HG03039 (cell line): ENCODE measurements at regions not wholly inside any gene's neighbourhood (a gene's known extent, or its start where the extent isn't known, plus 50 kb on each side); places are given as distances from the start of the nearest gene placed in this dataset.
"Not testable (repeated sequence)": the region's sequence is repeated elsewhere in the genome, so short reads cannot be mapped to it uniquely, and the experiment has no call there.

ENCODE experiments used
- ATAC-seq: cut with Tn5 transposase; IDR thresholded peaks from one replicate; pipeline ENCODE4 v1.9.1; 2021; ENCODE audit warnings: mild to moderate bottlenecking, moderate library complexity; ENCODE audit not compliant: unreplicated experiment

- ATAC-seq = no peak
Measured at GRCh38 chr12:47412601-47413236, 293.1 kb downstream of the RPAP3 start.

GRCh38 chr12:47411966-47412365 lies 293.9 kb downstream of the RPAP3 start:
- no peak for ATAC-seq

- no peak for ATAC-seq
Measured at GRCh38 chr12:47410862-47411261, 295.0 kb downstream of the RPAP3 start.

- ATAC-seq = no peak
Measured at GRCh38 chr12:47410383-47410782, 295.4 kb downstream of the RPAP3 start.

- no peak for ATAC-seq
Measured at GRCh38 chr12:47409310-47409987, 296.4 kb downstream of the RPAP3 start.

- ATAC-seq = peak; percentile 77
Measured at GRCh38 chr12:47408171-47408871, 297.5 kb downstream of the RPAP3 start.

GRCh38 chr12:47407463-47408129 lies 298.2 kb downstream of the RPAP3 start:
- ATAC-seq = peak; percentile 20

GRCh38 chr12:47403681-47404080 lies 302.1 kb downstream of the RPAP3 start:
- no peak for ATAC-seq

GRCh38 chr12:47401196-47401595 lies 304.6 kb downstream of the RPAP3 start:
- ATAC-seq = not testable (repeated sequence)

GRCh38 chr12:47400266-47400665 lies 305.6 kb downstream of the RPAP3 start:
- ATAC-seq = no peak

- peak; percentile 54 for ATAC-seq
Measured at GRCh38 chr12:47397664-47398281, 308.1 kb downstream of the RPAP3 start.

- ATAC-seq = no peak
Measured at GRCh38 chr12:47396902-47397663, 308.7 kb downstream of the RPAP3 start.

GRCh38 chr12:47394070-47394469 lies 311.8 kb downstream of the RPAP3 start:
- ATAC-seq = no peak

- ATAC-seq = no peak
Measured at GRCh38 chr12:47393403-47393790, 312.4 kb downstream of the RPAP3 start.

- ATAC-seq = no peak
Measured at GRCh38 chr12:47391566-47391965, 311.8 kb upstream of the AMIGO2 start.

GRCh38 chr12:47388712-47389111 lies 309.0 kb upstream of the AMIGO2 start:
- no peak for ATAC-seq

- no peak for ATAC-seq
Measured at GRCh38 chr12:47387994-47388393, 308.2 kb upstream of the AMIGO2 start.

- ATAC-seq = no peak
Measured at GRCh38 chr12:47385653-47386052, 305.9 kb upstream of the AMIGO2 start.

- no peak for ATAC-seq
Measured at GRCh38 chr12:47383942-47384341, 304.2 kb upstream of the AMIGO2 start.

- ATAC-seq = no peak
Measured at GRCh38 chr12:47382305-47382704, 302.5 kb upstream of the AMIGO2 start.
